Spleen (tissue), 7 donors: ENCODE measurements at regions not wholly inside any gene's neighbourhood (a gene's known extent, or its start where the extent isn't known, plus 50 kb on each side); places are given as distances from the start of the nearest gene placed in this dataset.
"Not testable (repeated sequence)": the region's sequence is repeated elsewhere in the genome, so short reads cannot be mapped to it uniquely, and the experiment has no call there.

Experiments used
- CTCF ChIP-seq, 11 experiments: fragments of 200-600 bp in 7 of 11; fragments of 450-650 bp in 4 of 11; sonication (generic) in 4 of 11; IDR thresholded peaks in 8 of 11; conservative IDR thresholded peaks in 3 of 11; 1 replicate in 7 of 11; 2 replicates in 4 of 11; pipeline versions ENCODE4 v1.4.0 to v1.8.0; 2016 to 2021; ENCODE audit warnings: antibody characterized with exemption in 11 of 11, inconsistent platforms in 4 of 11, mild to moderate bottlenecking in 1 of 11
- POLR2AphosphoS5 ChIP-seq, 3 donors: sonication (generic); formaldehyde crosslinking; IDR thresholded peaks; one replicate each; pipeline ENCODE4 v1.5.1; 2017; ENCODE audit warnings: antibody characterized with exemption in 3 of 3
- donor health status: DM: no; HTN: no; CAD: no; lungs with moderate emphysema.
- donor health status: DM: no; HTN: no; CAD: no.
- donor health status: DM: no; HTN: no; CAD: no.

GRCh38 chr5:100103592-100104119 is 431.5 kb upstream of the FAM174A start:
- not testable (repeated sequence) for TF ChIP-seq CTCF (IDR thresholded peaks at IDR 0.05 in 8 of 11, conservative IDR thresholded peaks at IDR 0.05 in 3 of 11); POLR2AphosphoS5 (IDR thresholded peaks at IDR 0.05)
